HUES48 (cell line): ENCODE measurements at regions not wholly inside any gene's neighbourhood (a gene's known extent, or its start where the extent isn't known, plus 50 kb on each side); places are given as distances from the start of the nearest gene placed in this dataset.
"Not testable (repeated sequence)": the region's sequence is repeated elsewhere in the genome, so short reads cannot be mapped to it uniquely, and the experiment has no call there.

Experiments
- H3K27ac ChIP-seq: one replicate; pipeline ENCODE4 v1.7.0; 2013; ENCODE audit warnings: low read depth, low read length, inconsistent platforms
- H3K27me3 ChIP-seq: 2 replicates; pipeline ENCODE4 v1.6.1; 2013; ENCODE audit warnings: mild to moderate bottlenecking, low read length; ENCODE audit not compliant: control insufficient read depth, insufficient read depth
- H3K36me3 ChIP-seq: 2 replicates; pipeline ENCODE4 v1.6.1; 2013; ENCODE audit warnings: low read length; ENCODE audit not compliant: control insufficient read depth, insufficient read depth
- H3K4me1 ChIP-seq: 2 replicates; pipeline ENCODE4 v1.6.1; 2013; ENCODE audit warnings: mild to moderate bottlenecking, low read length; ENCODE audit not compliant: control insufficient read depth, insufficient read depth
- H3K4me3 ChIP-seq: 2 replicates; pipeline ENCODE4 v1.5.1; 2013; ENCODE audit warnings: mild to moderate bottlenecking, low read depth, low read length
- H3K9ac ChIP-seq: 2 replicates; pipeline ENCODE4 v1.6.1; 2013; ENCODE audit warnings: mild to moderate bottlenecking, low read depth, low read length, moderate library complexity
- H3K9me3 ChIP-seq: 2 replicates; pipeline ENCODE4 v1.6.1; 2013; ENCODE audit warnings: low read length; ENCODE audit not compliant: control insufficient read depth, insufficient read depth

GRCh38 chr22:46041642-46042041 lies 64.7 kb upstream of the WNT7B start:
- no peaks in the 10 kb centered on the region for H3K9me3 ChIP-seq
- H3K27me3 ChIP-seq, result peaks cover 28% of the 10 kb centered on the region
- H3K36me3 ChIP-seq, result no peaks in the 10 kb centered on the region
- peaks cover 11% of the 10 kb centered on the region for H3K4me1 ChIP-seq
- no peak overlapping the region for H3K9ac ChIP-seq
- no peak overlapping the region for H3K27ac ChIP-seq
- H3K4me3 ChIP-seq, result no peak overlapping the region

GRCh38 chr22:46042786-46043185 lies 65.8 kb upstream of the WNT7B start:
- Histone ChIP-seq H3K4me3 (no peak overlapping the region), H3K27ac (no peak overlapping the region), H3K9me3 (no peaks in the 10 kb centered on the region), H3K36me3 (no peaks in the 10 kb centered on the region), H3K4me1 (peaks cover 11% of the 10 kb centered on the region), H3K27me3 (peaks cover 28% of the 10 kb centered on the region), H3K9ac (no peak overlapping the region)

DNA sequence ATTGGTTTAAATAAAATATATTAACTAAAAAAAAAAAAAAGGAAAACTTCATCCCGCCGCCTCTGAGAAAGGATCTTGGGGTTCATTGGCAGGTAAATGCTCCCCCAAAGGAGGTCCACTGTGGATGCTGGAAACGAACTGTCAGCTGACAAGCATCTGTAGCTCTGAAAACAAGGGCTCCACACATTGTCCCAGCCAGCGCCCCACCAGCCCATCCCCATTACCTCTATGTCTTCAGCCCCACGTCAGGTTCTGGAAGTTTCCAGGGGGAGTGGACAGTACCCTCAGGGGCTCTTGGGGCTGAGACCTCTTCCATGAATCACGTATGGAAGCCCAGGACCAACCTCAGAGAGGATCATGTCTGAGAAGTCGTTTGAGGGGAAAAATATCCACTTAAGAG lies 66.4 kb upstream of the WNT7B start:
- Histone ChIP-seq H3K9me3 (no peaks in the 10 kb centered on the region), H3K36me3 (no peaks in the 10 kb centered on the region), H3K27me3 (peaks cover 28% of the 10 kb centered on the region), H3K27ac (no peak overlapping the region), H3K9ac (no peak overlapping the region), H3K4me3 (no peak overlapping the region), H3K4me1 (peaks cover 11% of the 10 kb centered on the region)

GRCh38 chr22:46043816-46044620 lies 67.1 kb upstream of the WNT7B start:
- Histone ChIP-seq H3K27ac (no peak overlapping the region), H3K27me3 (peaks cover 28% of the 10 kb centered on the region), H3K4me3 (peak overlapping the region; percentile 61), H3K36me3 (no peaks in the 10 kb centered on the region), H3K9ac (0 out of 2 replicates have a peak overlapping the region, but pooled peaks have one; percentile 14), H3K9me3 (no peaks in the 10 kb centered on the region), H3K4me1 (peaks cover 11% of the 10 kb centered on the region)

DNA sequence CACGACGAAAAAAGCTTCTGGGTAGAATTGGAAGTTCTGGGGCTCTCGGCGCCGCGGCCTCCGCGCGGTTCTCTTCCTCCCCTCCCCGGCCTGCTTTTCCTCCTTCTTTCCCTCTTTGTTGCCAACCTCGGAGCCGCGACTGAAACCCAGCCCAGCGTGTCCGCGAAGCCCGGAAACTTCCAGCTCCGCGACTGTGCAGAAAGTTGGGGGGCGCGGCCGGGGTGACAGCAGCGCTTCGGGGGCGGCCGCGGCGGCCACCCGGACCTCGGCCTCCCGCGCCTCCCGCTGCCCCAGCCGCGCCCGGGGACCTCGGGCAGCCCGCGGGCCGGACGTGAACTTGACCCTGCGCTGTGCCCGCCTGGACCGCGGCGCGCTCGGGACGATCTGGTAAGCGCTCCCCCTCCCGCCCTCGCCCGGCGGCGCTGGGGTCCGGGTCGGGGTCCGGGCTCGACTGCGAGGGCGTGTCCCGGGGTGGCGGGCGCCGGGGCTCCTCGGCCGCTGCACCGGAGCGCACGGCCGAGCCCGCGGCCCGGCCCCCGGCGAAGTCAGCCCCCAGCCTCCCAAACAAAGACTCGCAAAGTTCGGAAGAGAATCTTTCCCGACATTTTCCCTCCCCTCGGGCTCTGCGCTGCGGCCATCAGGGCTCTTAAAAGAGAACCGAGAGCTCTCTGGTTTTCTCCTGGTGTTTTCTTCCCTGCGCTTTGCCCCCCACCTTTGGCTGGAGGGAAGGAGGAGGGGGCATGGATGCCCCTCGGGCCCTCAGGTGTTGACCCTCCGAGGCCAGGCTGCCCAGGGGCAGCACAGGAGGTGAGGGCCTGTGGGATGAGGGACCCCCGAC lies 67.9 kb upstream of the WNT7B start:
- H3K36me3 ChIP-seq, result no peaks in the 10 kb centered on the region
- H3K9me3 ChIP-seq, result no peaks in the 10 kb centered on the region
- no peak overlapping the region for H3K27ac ChIP-seq
- H3K9ac ChIP-seq, result 0 out of 2 replicates have a peak overlapping the region, but pooled peaks have one; percentile 14
- H3K27me3 ChIP-seq, result peaks cover 28% of the 10 kb centered on the region
- peak overlapping the region; percentile 61 for H3K4me3 ChIP-seq
- H3K4me1 ChIP-seq, result peaks cover 11% of the 10 kb centered on the region

GRCh38 chr22:46045459-46046298 lies 68.7 kb upstream of the WNT7B start:
- H3K27ac ChIP-seq, result no peak overlapping the region
- H3K9ac ChIP-seq, result no peak overlapping the region
- H3K36me3 ChIP-seq, result no peaks in the 10 kb centered on the region
- no peaks in the 10 kb centered on the region for H3K9me3 ChIP-seq
- H3K4me1 ChIP-seq, result peaks cover 11% of the 10 kb centered on the region
- H3K4me3 ChIP-seq, result peak overlapping the region; percentile 61
- H3K27me3 ChIP-seq, result peaks cover 28% of the 10 kb centered on the region

DNA sequence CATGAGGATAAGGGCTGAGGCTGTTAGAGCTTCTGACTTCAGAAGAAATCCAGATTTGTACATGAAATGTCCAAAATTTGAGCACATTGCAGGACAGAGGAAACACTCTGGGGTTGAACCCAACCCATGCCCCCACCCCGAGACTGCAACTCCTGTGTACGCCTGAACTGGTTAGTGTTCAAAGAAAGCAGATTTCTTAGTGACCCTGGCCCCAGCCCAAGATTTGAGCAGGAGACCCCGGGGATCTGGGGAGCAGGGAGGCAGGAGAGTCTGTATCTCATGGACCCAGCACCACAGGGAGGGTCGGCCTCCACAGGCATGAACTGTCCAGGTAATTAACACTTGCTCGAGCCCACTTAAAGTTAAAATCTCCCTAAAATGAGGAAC lies 69.3 kb upstream of the WNT7B start:
- Histone ChIP-seq H3K4me1 (peaks cover 11% of the 10 kb centered on the region), H3K9me3 (no peaks in the 10 kb centered on the region), H3K36me3 (no peaks in the 10 kb centered on the region), H3K4me3 (no peak overlapping the region), H3K9ac (no peak overlapping the region), H3K27ac (no peak overlapping the region), H3K27me3 (peaks cover 28% of the 10 kb centered on the region)

- H3K27me3 ChIP-seq, result peaks cover 28% of the 10 kb centered on the region
- no peak overlapping the region for H3K4me3 ChIP-seq
- no peak overlapping the region for H3K27ac ChIP-seq
Observed at GRCh38 chr22:46047226-46047625, 70.3 kb upstream of the WNT7B start.

DNA sequence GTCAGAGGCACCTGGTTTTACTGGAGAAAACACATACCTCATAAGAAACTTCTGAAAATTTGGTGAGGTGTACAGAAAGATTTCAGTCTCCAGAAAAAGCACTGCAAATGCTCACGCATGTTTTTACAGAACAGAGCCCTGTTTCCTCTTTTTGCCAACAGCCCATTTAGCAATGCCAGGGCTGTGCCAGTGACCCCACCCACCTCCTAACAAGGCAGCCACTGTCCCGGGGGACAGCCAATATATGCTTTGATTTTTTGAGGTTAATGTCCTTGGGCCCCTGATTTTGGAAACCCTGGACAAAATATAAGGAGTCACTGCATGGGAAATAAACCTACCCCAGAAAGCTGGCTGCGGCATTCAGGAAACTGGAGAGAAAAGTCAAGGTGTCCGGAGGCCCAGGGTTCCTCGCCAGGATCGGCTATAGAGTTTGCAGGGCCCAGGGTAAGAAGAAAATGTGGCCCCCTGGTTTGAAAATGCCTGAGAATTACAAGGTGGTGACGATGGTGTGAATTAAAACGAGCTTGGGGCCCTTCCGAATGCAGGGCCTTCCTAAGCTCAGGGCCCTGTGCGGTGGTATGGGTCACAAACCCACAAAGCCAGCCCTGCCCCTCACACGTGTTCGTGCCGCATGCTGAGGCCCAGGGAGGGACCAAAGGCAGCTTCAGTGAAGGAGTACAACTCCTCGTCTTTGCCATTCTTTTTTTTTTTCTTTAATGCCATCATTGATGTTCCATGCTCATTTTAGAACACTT lies 71.1 kb upstream of the WNT7B start:
- no peaks in the 10 kb centered on the region for H3K36me3 ChIP-seq
- H3K4me1 ChIP-seq, result peaks cover 11% of the 10 kb centered on the region
- no peak overlapping the region for H3K9ac ChIP-seq
- no peak overlapping the region for H3K4me3 ChIP-seq
- peaks cover 28% of the 10 kb centered on the region for H3K27me3 ChIP-seq
- no peak overlapping the region for H3K27ac ChIP-seq
- no peaks in the 10 kb centered on the region for H3K9me3 ChIP-seq

More at GRCh38 chr22:46047226-46047625, 70.3 kb upstream of the WNT7B start:
- Histone ChIP-seq H3K36me3 (no peaks in the 10 kb centered on the region), H3K9me3 (no peaks in the 10 kb centered on the region), H3K4me1 (peaks cover 11% of the 10 kb centered on the region), H3K9ac (no peak overlapping the region)

GRCh38 chr22:46048661-46049060 lies 71.7 kb upstream of the WNT7B start:
- H3K9me3 ChIP-seq, H3K36me3 ChIP-seq, H3K4me1 ChIP-seq, H3K4me3 ChIP-seq, H3K9ac ChIP-seq, H3K27ac ChIP-seq: not testable (repeated sequence)
- peaks cover 28% of the 10 kb centered on the region for H3K27me3 ChIP-seq
